Epidermal melanocyte (primary cell): ENCODE measurements at regions not wholly inside any gene's neighbourhood (a gene's known extent, or its start where the extent isn't known, plus 50 kb on each side); places are given as distances from the start of the nearest gene placed in this dataset.
"Not testable (repeated sequence)": the region's sequence is repeated elsewhere in the genome, so short reads cannot be mapped to it uniquely, and the experiment has no call there.

Source experiments
- DNase-seq: peaks from one replicate; pipeline ENCODE4 v3.0.0; 2011; ENCODE audit warnings: low spot score; ENCODE audit not compliant: insufficient read length

- no peak for DNase-seq
Observed at GRCh38 chr2:194706179-194706578, 950.8 kb upstream of the SLC39A10 start.

GRCh38 chr2:194705398-194705797 lies 951.6 kb upstream of the SLC39A10 start:
- no peak for DNase-seq

- no peak for DNase-seq
Observed at GRCh38 chr2:194700726-194701125, 956.3 kb upstream of the SLC39A10 start.

- DNase-seq = no peak
Observed at GRCh38 chr2:194700116-194700515, 956.9 kb upstream of the SLC39A10 start.

- DNase-seq = no peak
Observed at GRCh38 chr2:194698012-194698411, 959.0 kb upstream of the SLC39A10 start.

- no peak for DNase-seq
Observed at GRCh38 chr2:194697439-194697838, 959.6 kb upstream of the SLC39A10 start.

- no peak for DNase-seq
Observed at GRCh38 chr2:194696690-194697089, 960.3 kb upstream of the SLC39A10 start.

- DNase-seq = no peak
Observed at GRCh38 chr2:194686569-194686968, 970.5 kb upstream of the SLC39A10 start.

GRCh38 chr2:194674043-194674442 lies 983.0 kb upstream of the SLC39A10 start:
- DNase-seq = no peak

GRCh38 chr2:194672994-194673393 lies 984.0 kb upstream of the SLC39A10 start:
- no peak for DNase-seq

GRCh38 chr2:194661431-194661830 lies 995.6 kb upstream of the SLC39A10 start:
- DNase-seq = no peak

GRCh38 chr2:194639057-194639456 lies 1018.0 kb upstream of the SLC39A10 start:
- not testable (repeated sequence) for DNase-seq

- DNase-seq = no peak
Observed at GRCh38 chr2:194621945-194622344, 1035.1 kb upstream of the SLC39A10 start.

- DNase-seq = no peak
Observed at GRCh38 chr2:194619366-194619765, 1037.7 kb upstream of the SLC39A10 start.

- no peak for DNase-seq
Observed at GRCh38 chr2:194618432-194618831, 1038.6 kb upstream of the SLC39A10 start.

- DNase-seq = no peak
Observed at GRCh38 chr2:194616334-194616733, 1040.7 kb upstream of the SLC39A10 start.

- no peak for DNase-seq
Observed at GRCh38 chr2:194610297-194610696, 1046.7 kb upstream of the SLC39A10 start.

- DNase-seq = no peak
Observed at GRCh38 chr2:194603429-194603828, 1053.6 kb upstream of the SLC39A10 start.

GRCh38 chr2:194602750-194603149 lies 1054.3 kb upstream of the SLC39A10 start:
- no peak for DNase-seq

GRCh38 chr2:194591192-194591591 lies 1065.8 kb upstream of the SLC39A10 start:
- no peak for DNase-seq

GRCh38 chr2:194587739-194588270 lies 1069.2 kb upstream of the SLC39A10 start:
- DNase-seq = no peak

- DNase-seq = no peak
Observed at GRCh38 chr2:194567661-194568017, 1089.4 kb upstream of the SLC39A10 start.

- no peak for DNase-seq
Observed at GRCh38 chr2:194566907-194567660, 1089.9 kb upstream of the SLC39A10 start.
